ENCODE measurements at regions not wholly inside any gene's neighbourhood (a gene's known extent, or its start where the extent isn't known, plus 50 kb on each side); places are given as distances from the start of the nearest gene placed in this dataset.

DNA sequence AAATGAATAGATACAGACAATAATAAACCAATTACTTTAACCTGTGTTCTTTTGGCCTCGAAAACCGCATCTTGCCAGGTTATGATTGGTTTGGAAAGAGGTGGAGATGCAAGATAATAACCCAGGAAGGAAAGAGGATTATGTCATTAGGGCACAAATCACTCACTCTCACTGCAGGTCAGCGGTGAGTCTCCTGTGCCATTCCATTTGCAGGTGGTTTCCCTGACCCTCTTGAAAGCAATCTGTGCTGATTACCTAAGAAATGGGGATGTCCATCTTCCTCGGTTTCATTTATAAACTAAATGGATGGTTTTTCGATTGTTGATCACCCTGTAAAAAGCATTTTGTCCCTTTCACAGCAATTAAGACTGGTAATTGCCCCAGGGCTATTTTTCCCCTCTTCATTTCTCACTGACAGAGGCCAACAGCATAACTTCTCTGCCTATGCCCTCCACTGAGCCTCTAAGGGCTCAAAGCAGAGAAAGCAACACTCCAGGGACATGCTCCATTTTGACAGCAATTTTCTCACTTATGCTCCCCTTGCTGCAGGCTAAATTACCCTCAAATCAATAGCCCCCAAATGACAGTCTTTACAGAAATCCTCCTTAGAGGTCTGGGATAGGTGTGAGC is 257.5 kb downstream of the IPMK start:
- DNase-seq: no peak

DNA sequence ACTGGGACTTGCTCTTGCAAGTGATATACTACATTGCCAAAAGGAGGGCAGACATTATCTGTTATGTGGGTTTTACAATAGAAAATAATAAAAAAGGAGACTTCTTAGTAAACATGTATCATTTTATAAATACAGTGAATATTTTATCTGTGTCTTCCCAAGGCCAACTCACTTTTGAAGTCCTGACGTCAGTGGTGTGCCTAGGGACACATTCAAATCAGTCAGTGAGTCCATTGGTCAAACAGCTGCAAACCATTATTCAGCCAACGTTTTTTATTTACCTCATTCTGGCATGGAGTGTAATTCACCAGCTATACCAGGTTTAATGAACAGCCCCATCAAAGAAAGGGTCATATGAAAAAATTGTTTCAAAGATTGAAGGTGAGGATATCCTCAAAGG is 263.7 kb downstream of the IPMK start:
- DNase-seq: no peak

DNA sequence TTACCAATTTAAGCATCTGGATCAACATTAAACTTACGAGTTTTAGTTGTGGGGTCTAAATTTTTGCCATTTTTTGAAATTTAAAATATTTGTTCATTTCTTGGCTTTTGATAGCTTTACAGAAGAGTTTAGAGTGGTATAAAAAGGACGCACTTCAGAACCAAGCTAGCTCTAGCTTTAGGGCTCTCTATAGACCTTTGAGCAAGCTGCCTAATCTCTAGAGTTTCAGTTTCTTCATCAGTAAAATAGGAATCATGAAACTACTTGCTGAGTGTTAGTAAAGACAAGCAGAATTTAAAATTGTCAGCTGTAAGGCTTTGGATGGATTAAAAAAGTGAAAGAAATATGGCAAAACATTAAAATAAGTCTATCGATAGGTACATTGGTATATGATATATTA is 266.5 kb downstream of the IPMK start:
- no peak for DNase-seq

DNA sequence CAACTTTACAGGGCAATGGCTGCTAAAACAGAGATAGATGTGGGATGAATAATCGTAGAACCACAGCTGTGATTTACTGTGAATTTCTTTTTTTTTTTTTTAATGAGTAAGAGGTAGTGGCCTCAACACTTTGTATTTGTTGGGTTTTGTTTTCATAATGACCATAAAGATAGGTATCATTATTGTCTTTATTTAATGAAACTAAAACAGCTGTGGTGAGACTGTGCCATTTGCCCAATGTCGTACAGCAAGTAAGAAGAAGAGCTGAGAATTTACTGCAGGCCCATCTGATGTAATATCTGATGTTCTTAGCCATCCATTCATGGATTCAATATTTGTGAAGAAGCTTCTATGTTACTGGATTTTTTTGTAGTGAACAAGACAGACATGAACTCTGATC is 271.2 kb downstream of the IPMK start:
- DNase-seq: no peak

DNA sequence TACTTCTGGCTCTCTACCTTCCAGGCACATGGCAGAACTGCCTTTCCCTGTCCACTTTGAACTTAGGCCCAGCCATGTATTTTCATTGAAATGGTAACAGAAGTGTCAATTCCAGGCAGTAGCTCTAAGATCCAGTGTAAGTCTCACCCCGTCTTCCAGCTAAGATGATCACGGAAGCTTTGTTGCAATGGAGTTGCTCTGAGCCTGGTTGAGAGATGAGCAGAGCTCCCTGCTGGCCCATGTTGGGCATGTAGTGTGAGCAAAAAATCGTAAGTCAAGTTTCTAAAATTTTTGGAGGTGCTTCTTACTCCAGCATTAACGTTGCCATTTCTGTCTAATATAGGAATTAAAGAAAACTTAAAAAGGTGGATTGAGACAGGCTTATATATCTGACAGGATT is 274.4 kb downstream of the IPMK start:
- no peak for DNase-seq

DNA sequence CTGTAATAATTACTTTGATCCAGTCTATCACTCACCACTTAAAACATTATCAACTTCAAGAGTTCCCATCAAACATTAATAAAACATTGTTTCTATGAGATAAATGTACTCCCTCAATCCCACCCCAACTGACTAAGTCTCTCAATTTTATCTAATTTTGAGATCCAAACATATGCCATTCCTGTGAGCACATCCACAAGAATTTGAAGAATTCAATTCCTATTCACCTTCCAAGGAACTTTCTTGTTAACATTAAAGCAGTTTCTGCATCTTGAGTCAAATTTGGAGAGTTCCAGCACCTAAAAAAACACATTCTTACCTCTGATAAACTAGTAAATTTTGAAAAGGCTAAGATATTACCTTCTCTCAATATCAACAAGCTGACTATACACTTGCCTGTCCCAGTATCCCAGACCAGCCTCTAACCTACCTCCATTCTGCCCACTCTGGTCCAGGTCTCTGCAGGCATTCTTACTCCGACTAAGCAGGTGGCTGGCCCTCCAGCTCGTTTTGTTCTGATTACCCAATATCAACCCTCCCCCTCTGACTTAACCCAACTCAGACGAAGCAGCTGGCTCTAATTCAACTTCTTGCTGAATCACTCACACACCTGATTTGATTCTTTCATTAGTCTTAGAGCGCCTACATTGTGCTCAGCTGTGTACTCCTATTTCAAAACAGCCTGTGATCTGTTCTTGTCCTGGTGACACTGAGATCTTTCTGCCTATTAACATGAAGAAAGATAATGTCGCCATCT is 275.2 kb downstream of the IPMK start:
- no peak for DNase-seq

DNA sequence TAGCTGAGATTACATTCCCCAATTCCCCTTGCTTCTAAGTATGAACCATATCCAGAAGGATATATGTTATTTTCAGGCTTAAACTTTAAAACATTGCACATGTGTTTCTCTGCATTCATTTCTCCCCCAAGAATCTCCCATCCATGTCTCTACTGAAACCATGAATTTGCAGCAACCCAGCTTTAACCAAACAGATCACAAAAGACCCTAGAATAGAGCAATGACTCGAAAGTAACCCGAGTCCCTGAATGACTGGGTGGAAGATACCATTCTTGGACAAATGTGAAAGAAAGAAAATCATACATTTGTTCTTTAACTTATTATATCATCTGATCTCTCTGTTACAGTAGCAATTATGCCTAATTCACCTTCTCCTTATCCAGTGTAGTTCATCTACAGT is 278.7 kb downstream of the IPMK start:
- DNase-seq: no peak

DNA sequence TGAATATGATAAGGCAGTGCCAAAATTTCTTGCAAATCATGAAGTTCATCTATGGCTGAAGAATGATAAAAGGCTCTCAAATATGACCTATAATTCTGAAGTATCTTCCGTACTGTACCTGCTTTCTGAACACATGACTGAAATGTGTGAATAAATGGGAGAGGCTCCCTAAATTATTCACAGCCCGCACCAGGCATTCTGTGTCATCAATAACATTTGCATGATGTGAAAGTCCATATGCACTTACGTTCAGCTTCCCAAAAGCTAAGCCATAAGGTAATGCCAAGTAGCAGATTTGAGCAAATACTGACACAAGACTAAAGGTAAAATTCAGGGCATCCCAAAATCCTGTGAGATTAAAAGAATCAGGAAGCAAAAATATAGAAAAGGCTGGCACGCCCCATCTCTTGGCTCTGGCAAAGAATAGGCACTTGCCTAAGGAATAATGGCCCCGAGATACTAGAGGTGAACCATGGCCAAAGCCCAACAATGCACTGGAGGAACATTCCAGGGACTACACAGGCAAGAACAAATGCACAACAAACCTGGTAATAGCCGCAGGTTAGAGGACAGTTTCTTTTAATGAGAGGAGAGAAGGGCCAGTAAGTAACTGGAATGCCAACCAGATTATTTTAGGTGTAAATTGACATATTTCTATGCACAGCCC is 280.5 kb downstream of the IPMK start:
- no peak for DNase-seq

DNA sequence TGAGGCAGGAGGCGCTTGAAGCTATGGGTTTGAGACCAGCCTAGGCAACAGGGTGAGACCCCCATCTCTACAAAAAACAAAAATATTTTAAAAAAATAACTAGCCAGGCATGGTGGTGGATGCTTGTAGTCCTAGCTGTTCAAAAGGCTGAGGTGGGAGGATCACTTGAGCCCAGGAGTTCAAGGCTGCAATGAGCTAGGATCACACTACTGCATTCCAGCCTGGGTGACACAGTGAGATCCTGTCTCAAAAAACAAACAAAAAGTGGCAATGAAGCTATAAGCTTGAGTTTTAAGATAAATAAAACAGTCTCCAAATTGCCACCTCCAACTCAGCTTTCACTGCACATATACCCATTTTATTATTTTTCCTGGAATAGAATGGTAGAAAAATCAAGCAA is 281.3 kb downstream of the IPMK start:
- no peak for DNase-seq

DNA sequence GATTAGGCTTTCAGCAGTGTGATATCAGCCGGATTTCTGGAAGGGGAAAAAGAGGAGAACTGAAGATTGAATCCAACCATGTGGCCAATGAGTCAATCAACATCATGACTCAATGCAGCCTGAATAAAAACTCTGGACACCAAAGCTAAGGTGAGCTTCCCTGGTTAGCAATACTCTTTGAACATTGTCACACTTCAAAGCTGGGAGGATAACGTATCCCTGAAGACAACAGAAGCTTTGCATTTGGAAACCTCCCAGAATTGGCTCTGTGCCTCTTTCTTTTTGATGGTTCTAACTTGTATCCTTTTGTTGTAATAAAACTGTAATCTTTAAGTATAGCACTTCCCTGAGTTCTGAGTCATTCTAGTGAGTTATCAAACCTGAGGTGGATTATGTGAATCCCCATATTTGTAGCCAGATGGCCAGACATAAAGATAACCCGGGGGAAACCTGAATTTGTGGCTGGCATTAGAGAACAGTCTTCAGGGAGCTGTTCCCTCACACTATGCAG is 284.4 kb downstream of the IPMK start:
- DNase-seq: no peak

DNA sequence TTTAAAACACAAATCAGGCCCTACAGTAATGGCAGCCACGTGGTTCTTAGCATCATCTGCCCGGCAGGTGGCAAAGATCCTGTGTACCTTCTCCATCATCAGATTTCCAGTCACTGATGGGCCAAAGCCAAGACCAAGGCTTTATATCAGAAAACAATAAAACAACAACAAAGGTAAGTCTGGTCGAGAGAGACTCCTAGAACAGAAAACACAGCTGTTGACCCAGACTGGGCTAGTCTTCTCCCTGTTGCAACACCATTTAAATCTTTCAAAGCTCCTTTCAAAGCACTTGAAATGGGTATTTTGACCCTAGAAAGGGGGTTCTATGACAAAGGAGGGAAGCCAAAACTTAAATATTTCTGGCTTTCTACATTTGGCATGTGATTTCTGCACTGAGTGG is 285.6 kb downstream of the IPMK start:
- DNase-seq: no peak

DNA sequence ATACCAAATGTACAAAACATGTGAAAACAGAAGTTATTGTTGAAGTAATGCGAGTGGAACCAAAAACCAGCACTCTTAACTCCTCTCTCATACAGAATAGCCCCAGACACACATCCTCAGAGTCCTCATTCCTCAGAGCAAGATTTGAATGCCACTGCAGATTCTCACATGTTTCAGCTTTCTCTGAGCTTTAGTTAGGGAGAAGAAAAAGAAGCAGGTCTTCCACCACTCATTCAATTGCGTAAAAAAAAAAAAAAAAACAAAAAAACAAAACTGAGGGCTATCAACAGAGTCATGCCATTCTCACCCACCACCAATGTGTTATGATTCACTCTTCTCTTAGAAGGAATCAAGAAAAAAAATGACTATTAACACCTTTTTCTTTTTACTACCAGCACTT is 287.7 kb downstream of the IPMK start:
- no peak for DNase-seq

DNA sequence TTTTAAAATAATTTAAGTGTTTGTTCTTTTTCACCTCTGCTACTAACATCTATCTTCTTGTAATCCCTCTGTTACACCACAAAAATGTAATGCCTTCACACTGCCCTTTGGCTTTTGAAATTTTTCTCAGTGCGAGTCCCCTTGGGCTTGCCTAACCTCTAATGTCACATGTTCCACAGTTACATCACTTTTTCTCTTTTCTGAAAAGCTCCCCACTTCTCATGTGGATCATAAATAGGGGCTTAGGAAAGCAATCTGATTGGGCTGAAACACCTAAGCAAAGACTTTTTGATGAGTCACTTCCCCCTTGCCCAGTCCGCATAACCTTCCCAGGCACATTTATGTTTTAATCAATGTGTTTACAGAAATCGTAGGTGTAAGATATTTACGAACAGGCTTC is 288.2 kb downstream of the IPMK start:
- no peak for DNase-seq

DNA sequence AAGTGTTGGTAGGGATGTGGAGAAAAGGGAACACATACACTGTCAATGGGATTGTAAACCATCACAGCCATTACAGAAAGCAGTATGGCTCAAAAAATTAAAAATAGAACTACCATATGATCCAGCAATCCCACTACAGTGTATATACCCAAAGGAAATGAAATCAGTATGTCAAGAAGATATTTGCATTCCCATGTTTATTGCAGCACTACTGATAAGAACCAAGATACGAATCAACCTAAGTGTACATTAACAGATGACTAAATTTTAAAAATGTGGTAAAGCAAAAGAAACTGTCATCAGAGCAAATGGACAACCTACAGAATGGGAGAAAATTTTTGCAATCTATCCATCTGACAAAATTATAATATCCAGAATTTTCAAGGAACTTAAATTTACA is 290.4 kb downstream of the IPMK start:
- DNase-seq: no peak

DNA sequence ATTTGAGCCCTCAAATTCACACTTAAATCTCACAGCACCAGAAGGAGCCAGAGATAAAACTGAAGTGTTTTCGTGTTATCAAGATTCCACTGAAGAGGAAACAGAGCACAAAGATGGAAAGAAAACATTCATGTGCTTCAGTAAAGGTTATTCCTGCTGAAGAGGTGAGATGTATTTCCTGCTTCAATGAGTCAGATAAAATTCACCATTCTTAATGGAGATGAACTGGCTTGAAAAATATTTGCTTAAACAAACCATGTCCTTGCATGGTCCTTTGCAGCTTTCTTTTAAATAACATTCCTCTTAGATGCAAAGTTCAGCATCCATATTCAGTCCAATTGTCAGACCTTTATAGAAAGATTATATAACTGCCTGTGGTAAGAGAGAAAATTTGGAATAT is 294.2 kb downstream of the IPMK start:
- DNase-seq: no peak

DNA sequence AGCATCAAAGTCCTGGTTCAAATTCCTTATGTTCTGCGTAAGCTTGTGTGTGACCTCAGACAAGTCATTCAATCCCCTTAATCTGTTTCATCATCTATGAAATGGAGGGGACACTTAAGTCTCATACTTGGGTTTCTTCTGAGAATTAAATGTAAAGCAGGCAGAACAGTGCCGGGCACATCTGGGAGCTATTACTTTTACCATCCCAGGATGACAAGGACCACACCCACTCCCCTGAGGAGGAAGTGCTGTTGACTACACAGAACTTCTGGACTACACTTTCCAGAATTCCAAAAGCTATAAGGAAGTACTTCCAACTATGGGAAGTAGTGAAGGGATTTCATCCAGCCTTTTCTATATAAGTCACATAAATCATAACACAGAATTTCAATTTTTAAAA is 294.9 kb downstream of the IPMK start:
- DNase-seq: peak; percentile 4

DNA sequence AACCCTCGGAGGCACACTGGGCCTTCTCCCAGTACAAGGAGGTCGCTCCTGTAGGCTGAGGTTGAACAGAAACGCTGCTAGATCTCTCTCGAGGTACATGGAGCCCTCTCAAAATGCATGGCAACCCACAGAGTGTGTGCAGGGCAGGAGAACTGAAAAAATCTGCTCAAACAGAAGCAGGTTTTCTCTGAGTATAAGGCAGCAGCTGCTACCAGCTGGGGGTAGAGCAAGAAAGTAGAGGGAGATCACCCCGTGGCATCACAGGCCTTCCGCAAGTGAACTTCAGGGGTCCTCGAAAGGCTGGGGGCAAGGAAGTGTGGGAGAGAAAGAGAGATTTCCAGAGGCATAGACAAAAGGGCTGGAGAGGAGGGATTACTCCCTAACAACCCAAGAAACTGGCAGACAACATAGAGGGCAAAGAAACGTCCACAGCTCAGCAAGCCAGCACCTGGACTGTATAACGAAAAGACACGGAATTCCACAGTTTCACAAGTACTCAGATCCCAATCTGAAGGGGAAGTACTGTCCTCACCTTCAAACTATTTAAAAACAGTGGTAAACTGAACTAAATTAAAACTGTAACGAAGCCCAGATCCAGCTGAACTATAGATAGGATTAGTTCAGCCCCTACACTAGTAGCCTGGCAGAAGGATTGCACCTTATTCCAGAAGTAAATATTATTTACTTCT is 299.2 kb downstream of the IPMK start:
- DNase-seq: no peak

DNA sequence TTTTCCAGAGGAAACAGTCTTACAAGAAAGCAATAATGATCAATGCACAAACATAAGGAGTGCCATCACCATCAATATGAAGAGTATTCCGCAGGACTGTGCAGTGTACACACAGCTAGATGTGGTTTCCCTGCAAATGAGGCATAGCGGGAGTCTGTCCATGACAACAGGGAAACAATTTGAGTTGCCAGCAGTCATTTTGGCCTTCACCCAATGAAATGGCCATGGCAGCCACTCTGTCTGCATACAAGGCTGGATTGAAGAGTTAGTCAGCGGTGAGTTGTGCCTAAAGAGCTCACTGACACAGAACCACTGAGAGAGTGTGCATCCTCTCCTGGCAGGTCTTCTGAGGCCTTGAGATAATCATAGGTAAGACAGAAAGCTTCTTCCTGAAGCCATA is 303.3 kb downstream of the IPMK start:
- DNase-seq: peak; percentile 48

DNA sequence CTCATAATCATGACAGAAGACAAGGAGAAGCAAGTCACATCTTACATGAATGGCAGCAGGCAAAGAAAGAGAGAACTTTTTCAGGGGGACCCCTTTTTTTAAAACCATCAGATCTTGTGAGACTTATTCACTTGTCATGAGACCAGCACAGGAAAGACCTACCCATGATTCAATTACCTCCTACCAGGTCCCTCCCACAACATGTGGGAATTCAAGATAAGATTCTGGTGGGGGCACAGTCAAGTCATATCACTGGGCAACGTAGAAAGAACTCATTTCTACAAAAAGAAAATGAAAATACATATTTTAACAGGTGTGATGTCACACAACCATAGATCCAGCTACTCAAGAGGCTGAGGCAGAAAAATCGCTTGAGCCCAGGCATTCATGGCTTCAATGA is 304.1 kb downstream of the IPMK start:
- no peak for DNase-seq

DNA sequence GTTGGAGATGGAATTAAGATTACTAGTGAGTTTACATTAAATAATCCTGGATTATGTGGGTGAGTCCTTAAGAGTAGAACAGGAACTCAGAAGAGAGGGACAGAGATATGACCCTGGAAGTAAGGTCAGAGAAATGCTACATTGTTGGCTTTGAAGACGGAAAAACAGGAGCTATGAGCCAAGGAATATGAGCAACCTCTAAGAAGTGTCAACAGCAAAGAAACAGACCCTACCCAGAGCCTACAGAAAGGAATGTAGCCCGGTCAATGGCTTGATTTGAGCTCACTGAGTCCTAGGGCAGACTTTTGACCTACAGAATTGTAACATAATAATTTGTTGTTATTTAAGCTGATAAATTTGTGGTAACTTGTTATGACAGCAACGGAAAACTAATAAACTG is 304.9 kb downstream of the IPMK start:
- DNase-seq: no peak

DNA sequence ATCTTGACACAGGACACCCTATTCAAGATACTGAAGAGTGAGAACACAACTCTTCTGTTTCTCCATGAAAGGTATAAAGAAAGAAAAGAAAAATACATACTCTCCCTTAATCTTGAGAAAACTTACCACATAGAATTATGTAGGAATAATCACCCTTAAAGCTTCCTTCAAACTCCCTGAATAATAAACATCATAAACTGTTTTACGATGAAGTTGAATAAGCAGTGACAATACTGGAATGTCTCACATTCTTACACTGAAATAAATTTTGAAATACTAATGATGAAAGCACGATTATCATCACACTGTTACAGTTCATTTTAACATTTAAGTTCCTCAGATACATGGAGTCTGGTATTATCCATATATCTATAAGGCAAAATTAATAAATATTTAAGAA is 306.2 kb downstream of the IPMK start:
- no peak for DNase-seq

DNA sequence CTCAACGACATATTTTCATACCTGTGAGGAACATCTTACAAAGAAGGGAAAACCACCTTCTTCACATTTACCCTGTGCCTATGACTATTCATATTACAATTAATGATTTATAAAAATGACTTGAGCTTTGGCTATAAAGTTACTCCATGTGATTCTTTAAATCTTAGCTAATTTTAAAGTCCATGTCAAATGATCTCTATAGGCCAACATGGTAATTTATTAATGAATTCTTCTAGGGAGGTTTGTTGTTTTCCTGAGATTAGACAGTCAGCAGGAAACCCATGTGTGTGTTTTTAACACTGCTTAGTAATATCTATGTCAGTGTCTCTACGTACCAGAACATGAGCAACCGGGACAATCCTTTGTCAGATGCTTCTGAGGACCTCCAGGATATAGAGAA is 307.3 kb downstream of the IPMK start:
- DNase-seq: no peak

DNA sequence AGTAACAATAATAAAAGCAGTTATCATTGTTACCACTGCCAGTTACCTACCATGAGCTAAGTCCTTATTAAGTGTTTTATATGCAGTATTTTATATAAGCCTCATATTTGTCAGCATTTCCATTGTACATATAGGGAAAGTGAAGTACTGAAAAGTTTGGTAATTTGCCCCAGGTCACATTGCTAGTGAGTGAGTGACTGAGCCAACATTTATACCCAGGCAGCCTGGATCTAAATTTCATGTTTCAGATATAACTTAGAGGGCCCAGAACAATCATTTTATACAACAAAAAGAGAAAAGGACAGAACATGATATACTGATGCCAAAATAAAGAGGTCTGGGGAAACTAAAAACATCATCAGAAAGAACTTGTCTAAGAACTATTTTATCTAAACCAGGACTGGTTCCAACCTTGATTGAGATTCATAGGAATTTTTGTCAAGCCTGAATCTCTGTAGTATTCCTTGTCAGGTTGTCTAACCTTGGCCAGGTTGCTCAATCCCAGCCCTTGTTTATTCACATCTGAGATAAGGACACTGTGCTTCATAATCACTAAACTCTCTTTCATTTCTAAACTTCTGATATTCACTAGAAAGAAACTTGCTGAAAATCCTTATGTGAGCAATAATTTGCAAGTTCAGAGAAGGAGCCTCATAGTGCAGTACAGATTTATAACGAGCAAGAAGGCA is 308.2 kb downstream of the IPMK start:
- DNase-seq: no peak
